ENCODE measurements at regions not wholly inside any gene's neighbourhood (a gene's known extent, or its start where the extent isn't known, plus 50 kb on each side); places are given as distances from the start of the nearest gene placed in this dataset.

DNA sequence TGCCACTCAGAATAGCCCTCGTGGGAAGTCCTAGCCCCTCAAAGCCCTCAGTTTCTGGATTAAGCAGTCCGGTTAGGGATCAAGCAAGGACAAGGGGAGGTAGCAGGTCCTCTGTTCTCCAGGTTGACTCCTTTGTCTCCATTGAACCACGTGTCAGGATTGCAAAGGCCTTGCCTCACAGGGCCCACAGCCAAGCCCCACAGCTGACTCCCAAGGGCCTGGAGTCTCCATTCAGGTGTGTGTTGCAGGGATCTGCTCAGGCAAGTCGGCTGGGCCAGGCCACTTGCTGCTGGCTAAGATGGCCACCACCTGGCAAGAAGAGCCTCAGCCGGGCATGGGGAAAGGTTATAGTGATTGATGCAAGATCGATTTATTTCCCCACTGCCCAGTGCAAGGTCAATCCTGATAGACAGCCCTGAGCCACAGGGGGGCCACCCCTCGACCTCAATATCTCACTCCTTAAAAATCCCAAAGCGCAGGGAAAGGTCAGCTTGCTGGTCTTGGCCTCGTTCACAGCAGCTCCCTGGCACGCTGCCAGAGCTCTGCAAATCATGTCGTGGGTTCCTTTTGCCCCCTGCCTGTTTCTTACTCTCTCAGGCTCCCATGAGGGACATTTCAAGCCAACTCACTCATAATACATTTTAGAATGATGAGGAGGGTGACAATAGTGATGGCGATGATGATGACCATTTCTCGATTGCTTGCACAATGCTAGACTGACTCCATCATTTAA, 75.9 kb downstream of the EDN3 start:
- no peak for DNase-seq

DNA sequence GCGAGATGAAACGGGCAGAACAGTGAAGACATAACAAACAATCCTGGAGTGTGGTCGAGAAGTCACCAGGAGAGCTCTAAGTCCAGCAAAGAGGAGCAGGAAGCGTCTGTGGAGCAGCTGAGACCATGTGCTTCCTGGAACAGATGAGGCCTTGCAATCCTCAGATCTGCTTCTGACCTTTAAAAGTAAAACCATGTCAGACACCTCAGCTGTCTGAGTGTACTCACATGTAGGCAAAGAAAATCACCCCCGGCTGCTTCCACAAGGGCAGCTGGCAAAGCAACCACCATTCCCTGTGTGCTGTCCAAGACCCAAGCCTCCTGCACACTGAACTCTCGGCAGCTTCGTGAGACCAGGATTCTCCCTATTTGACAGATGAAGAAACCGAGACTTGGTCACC, 76.6 kb downstream of the EDN3 start:
- no peak for DNase-seq

DNA sequence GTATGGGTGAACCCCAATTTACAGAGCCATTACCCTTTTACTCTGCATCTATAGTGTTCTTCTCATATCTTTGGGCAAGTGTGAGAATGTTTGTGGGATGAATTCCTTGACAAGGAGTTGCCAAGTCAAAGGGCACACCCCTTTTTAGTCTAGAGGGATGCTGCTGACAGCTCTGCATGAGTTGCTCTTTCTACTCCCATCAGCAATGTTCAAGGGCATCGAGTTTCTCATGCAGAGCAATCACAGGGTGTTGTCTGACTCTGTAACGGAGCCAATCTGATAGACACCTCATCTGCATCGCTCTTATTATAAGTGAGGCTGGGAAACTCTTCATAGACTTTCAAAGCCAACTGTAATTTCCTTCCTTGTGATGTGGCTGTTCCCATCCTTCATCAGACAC, 77.4 kb downstream of the EDN3 start:
- no peak for DNase-seq

DNA sequence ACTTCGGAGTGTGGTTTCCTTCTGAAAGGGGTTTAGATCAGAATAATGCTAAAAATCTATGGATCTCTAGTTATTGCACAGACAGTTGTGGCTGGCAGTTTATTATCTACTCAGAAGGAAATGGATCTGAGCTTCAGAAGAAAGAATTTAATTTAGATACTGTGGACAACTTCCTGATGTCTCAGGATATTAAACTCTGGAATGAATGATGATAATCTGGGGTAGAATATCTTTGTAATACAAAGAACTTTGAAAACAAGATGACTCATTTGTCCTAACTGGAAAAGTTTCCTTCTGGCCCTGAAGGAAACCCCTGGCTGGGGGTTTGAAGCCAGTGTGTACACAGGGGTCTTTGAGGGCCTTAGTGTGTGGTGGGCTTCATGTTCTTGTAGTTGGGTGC, 78.0 kb downstream of the EDN3 start:
- DNase-seq = no peak

DNA sequence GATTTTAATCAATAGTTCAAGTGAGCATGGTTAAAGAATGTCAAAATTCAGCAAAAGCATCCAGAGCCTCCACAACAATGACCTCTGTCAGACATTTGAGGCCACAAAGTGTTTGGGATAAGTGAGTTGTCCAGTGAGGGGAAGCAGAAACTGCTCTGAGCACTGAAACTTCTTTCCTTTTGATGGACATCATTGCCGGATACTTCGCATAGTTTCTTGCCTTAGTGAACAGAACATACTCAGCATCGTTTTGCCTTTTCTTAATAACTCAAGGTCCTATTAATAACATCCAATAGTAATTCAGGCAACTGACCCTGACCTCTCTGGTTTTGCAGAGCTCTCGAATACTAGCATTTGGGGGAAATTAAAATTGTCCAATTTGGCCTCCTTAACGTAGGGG, 78.6 kb downstream of the EDN3 start:
- DNase-seq = no peak

DNA sequence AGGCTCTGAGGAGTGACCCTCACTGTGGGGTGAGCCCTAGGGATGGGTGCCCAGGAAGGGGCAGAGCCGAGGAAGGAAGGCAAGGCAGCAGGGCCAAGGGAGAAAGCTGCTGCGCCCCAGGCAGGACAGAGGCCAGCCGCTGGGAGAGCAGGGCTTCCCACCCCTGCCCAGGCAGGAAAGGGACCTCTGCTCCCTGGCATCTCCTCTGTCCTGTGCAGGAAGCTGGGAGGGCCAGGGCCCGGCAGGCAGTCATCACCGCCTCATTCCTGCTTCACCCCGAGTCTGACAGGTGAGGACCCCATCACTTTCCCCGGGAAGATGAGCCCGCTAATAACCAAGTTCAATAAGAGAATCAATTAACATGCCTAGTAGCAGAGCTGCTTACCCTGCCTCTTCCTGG, 81.3 kb downstream of the EDN3 start:
- no peak for DNase-seq

DNA sequence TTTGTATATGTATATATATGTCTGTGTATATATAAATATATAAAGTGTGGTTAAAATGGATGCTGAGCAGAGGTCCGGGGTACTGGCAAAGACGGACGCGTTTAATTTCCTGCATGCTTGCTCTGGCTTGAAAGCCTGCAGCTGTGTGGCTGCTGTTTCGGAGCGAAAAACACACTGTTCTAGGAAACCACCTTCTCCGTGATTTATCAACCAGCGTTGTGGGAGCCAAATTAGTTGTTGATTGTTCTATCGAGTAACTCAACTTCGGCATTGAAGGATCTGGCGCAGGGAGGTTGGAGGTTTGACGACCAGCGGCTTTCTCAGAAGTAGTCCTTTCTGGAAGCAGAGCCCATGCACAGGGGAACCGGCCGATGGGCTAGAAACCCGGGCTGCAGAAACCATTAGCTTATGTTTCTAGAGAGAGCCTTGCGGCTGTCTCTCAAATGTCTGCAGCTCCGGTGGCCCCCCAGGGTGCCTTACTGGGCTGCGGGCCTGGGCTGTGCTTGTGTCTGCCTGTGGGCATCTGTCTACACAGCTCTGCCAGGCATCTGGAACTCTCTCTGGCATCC, 81.8 kb downstream of the EDN3 start:
- DNase-seq = no peak

DNA sequence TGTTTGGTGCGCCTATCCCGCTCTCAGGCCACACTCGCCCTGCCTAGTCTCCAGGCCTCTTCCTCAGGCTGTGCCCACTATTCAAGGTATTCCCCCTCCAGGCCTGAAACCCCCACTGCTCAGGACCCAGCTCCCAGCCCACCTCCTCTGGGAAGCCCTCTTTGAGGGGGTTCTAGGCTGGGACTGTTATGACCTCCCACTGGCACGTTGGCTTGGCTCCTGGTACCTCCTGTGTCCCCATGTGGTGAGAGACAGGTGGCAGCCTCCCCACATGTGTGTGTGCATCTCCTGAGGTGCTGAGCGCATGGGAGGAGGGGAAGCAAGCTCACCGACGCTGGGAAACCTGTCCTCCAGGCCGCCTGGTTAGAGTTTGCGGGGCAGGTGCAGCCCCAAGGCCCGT, 82.5 kb downstream of the EDN3 start:
- no peak for DNase-seq

DNA sequence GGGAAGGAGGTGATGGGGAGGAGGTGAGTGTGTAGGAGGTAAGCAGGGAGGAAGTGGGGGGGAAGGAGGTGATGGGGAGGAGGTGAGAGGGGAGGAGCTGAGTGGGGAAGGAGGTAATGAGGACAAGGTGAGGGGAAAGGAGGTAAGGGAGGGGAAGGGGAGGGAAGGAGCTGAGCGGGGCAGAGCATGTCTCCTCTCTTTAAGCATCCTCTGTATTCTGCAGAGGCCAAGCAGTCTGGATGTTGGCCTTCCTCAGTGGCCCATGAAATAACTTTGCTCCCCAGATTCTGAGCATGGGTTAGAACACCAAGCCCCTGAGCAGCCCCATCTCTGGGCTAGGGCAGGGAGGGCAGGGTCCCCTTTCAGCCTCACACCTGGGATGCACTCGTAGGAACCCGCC, 84.6 kb downstream of the EDN3 start:
- DNase-seq = no peak

DNA sequence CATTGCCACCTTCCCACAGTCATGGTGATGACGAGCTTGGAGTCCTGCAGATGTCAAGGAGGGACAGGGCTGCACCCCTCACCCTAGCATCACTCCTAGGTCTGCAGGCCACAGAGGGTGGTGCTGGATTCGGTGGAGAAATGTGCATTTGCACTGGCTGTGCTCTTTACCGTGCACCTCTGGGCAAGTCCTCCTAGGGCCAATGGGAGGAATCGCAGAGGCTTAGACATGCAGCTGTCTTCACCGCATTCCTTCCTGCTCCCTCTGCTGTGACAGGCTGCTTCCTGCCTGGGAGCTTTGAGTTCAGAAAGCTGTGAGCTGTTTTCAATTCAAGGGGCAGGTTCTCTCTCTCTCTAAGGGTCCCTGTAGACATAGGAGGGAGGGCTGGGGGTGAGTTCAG, 85.1 kb downstream of the EDN3 start:
- no peak for DNase-seq

DNA sequence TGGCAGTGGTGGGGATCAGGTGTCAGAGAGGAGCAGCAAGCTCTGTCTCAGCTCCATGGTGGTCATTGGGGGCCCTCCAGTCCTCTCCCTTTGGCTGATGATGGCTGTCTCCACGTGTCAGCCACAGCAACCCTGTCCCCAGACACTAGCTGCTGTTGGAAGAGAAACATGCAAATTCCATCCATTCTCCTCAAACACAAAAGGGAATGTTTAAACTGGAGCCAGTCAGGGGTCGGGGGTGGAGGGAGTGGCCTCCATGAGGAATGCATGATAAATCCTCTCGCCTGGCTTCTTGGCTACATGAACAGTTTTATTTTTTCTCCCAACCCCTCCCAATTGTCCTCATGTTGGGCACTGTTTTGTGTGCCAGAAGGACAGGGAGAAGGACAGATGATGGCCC, 86.4 kb downstream of the EDN3 start:
- no peak for DNase-seq

DNA sequence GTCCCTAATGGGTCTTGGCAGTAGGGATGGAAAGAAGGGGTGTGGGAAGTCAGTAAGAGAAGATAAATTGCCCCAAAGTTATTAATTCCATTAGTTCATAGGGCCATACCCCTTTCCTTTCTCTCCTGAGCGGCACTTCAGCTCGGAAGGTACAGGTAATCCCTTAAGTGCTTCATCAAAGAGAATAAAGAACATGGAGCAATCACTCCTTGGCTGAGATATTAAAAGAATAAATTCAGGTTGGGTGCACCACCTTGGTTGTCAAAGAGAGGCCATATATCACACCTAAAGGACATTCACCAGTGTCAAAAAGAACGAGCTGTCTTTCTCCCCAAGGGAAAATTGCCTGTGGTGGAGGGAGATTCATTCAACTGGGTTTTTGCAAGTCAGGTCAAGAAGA, 87.5 kb downstream of the EDN3 start:
- no peak for DNase-seq

DNA sequence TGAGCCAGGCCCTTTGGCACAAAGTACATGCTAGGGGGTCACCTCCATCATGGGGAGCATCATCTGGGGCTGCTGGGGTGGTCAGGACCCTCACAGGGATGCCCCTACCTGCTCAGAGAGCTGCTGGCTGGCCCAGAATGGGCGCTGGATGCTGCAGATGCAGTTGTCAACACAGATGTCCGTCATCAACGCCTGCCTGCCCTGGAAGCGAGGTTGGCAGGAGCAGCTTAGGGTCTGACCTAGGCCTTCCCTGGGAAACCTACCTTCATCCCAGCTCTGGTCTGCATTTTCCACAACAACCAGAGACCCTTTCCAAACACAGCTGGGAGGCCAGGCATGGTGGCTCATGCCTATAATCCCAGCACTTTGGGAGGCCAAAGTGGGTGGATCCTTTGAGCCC, 88.0 kb downstream of the EDN3 start:
- no peak for DNase-seq

DNA sequence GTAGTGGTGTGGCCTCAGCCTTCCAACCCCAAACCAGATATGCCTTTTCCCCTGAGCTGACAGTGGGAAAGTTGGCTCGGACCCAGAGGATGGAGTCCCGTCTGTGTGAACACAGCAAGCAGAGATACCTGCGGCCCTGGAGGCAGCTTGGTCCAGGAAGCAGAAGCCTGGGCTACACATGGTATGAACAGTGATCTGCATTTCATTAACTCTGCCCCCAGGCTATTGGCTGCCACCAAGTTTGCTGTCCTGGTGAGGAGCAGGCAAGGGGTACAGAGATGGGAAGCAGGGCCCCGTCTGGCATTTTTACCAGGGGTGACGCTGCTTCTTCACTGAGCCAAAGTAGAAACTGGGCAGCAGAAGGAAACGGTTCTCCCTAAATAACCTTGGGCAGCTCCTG, 90.0 kb downstream of the EDN3 start:
- no peak for DNase-seq

DNA sequence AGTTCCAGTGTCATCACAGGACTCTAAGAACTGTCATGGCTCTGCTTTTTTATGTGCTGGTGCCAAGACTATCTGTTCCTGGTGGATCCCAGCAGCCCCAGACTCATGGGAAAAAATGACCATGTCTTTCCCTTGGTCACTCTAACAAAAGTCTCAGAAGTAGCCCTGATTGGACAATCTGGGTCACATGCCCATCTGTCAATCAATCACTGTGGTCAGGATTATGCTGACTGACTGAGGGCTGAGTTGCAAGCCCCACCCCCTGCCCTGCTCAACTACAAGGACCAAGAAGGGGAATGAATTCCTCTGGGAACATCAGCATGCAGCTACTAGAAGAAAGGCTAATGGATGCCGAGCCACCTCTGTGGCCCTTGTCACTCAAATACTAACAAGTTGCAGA, 91.6 kb downstream of the EDN3 start:
- DNase-seq = no peak

DNA sequence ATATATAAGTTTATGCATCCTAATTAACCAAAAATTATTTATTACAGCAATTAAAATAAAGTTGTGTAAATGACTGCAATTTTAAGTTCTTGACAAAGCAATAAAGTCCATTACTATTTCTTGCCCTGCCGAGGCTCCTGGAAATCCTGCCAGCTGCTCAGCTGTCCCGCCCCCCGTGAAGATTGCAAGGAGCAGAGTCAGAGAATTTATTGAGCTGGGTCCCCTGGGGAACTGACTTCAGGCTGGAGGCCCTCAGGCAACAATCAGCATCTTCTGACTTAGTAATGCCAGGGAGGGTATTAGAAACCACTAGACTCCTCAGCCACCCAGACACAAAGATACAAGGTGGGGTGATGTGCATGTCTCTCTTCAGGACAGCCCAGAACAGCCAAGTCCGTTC, 92.3 kb downstream of the EDN3 start:
- DNase-seq = no peak

DNA sequence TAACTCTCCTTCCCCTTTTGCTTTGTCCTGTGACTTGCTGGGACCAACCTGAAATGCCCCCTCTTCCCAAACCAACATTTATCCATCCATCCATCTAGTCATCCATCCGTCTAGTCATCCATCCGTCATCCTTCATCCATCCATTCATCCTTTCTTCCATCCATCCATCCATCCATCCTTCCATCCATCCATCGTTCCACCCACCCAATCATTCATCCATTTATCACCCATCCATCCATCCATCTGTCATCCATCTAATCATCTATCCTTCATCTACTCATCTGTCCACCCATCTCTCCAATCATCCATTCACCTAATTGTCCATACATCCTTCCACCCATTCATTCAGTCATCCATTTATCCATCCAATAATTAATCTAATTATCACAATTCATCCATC, 92.7 kb downstream of the EDN3 start:
- no peak for DNase-seq

DNA sequence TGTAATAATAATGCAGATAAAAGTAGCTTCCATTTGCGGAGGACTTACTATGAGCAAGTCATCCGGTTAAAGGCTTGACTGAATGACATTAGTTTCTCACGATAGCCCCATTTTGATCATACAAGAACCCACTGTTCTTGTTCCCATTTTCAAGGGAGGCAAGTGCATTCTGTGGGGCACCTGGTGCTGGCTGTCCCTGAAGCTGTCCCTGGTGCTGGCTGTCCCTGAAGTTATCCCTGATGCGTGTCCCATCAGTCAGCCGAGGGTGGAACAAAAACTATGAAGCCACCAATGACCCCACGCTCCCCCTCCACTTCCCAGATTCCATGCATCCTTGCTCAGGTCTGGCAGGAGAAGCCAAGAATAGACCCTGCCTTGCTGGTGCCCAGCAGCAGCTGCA, 95.3 kb downstream of the EDN3 start:
- DNase-seq = no peak

DNA sequence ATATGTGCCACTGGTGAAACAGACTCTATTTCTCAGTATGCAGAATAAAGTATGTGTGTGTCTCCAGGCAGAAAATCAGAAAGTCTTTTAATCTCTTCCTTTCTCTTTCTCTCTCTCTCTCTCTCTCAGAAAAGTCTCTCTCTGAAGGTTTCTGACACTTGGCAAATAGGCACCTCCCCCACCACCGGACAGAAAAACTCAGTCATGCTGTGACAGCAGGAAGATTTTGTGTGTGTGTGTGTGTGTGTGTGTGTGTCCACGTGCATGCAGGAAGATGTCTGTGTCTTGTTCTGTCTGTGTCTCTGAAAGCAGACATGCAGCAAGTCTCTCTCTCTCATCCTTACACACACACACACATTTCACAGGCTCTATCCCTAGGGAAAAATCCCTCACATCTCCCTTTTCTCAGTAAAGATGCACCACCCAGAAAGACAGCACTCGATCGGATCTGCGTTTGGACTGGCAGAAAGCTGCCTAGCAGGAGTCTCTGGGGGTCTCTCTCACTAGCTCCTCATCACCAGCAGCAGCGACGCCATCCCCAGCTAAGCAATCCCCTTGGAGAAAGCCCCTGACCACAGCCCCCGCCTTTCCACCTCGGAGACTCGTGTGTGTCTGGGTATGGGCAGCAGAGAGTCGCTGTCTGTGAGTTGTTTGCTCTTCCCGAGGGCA, 98.3 kb downstream of the EDN3 start:
- DNase-seq = no peak

DNA sequence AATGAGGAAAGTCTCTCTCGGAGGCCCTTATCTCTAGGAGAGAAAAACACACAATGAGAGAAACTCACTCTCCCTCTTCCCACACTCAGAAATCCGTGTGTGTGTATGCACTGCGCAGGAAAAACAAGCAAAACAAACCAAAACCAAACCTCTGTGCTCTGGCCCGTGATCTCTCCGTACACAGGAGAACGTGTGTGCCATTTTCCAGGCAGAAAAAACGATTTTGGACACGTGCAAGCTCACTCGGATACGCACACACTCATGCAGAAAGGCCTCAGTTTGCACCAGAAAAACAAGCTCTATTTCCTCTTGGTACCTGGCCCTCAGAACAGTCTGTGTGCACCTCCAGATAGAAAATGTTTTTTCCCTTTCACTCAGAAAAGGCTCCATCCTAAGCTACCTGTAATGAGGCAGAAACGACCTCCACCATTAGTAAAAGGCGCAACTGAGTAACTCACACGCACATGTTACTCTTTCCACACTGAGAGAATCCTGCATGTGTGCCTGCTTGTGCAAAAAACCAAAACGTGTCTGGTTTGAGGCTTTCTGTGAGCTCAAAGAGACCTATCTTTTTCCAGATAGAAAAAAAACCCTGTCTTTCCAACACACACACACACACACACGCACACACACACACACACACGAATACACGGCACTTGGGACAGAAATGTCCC, 99.2 kb downstream of the EDN3 start:
- no peak for DNase-seq

DNA sequence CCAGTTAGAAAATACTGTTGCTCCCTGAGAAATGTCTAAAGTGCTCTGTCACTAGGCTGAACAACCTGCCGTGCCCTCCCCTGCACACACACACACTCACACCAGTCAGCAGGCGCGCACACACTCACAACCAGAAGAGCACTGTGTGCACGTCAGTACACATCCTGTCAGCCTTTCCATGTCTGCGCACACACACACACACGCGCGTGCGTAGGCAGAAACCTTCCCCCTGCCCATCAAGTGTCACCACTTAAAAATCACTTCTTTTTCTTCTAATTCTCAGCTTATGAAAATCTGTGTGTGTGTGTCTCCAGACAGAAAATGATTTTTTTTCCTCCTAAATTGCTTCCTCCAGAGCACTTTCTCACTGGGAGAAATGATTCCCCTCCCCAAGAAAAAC, 100.3 kb downstream of the EDN3 start:
- peak; percentile 9 to 46 for DNase-seq

DNA sequence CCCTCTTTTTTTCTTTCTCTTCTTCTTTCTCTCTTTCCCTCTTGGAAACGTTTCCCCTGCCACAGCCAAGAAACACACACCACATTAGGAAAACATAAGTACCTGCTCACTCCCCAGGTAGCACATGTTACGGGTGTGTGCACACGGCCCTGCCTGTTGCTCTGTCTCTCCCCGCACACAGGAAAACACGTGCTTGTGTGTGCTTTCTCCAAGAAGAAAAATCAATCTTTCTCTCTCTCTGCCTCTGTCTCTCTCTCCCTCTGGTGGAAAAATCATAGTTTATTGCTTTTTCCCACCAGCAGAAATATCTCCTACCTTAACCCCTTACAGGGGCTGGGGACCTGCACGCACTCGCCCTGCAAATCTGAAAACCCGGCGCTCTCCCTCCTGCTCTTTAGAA, 102.3 kb downstream of the EDN3 start:
- DNase-seq = no peak

DNA sequence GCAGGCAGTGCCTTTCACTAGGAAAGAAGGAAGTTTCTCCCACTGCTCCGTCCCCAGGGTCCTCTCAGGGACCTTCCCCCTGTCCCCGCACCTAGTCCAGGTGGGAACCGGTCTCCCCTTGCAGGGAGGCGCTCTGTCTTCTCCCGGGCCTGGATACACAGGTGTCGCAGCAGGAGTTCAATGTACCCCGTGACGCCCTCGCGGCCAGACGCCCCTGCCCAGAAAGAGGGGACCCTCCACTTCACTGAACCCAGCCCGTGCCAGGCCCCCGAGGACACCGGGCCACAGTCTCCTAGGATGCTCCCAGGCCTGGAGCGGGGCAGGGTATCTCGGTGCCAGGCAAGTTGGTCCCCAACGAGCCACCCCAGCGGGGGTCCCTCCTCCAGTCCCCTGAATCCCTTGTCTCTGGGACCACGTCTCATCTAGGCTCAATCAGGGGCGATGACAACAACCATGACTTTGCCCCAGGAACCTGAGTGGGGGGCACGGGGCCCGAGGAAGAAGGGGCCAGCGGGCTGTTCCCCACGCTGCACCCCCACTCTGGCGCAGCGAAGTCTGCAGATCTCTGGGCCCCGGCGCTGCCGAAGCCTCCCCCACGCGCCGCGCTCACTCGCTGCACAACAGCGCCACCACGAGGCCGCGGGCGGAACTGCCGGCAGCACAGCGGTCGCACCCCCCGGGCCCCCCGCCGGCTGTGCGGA, 103.0 kb downstream of the EDN3 start:
- peak; percentile 64 to 66 for DNase-seq

DNA sequence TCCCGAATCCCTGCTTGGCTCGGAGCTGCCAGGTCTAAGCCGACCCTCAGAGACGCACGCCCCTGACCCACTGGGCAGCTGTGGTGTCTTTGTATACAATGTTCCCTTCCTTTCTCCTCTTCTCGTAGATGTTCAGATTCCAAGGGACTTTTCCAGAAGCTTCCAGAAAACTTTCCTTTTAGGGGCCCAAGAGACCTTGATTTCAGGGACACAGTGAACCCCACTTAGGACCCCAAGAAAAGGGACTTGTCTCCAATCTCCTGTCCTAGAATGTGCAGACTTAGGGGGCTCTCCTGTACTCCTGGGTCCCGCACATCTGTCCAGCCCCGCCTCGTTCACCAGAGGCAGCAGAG, 103.5 kb downstream of the EDN3 start:
- no peak for DNase-seq

Data from CD4-positive, alpha-beta T cell treated with Interleukin-1 beta for 1 hour (primary cell).